Rectal smooth muscle tissue (tissue), 1 donor: ENCODE measurements at regions not wholly inside any gene's neighbourhood (a gene's known extent, or its start where the extent isn't known, plus 50 kb on each side); places are given as distances from the start of the nearest gene placed in this dataset.

Experiments
- H3K27ac ChIP-seq: one replicate; pipeline ENCODE4 v1.7.0; 2013; ENCODE audit warnings: low read depth, low read length, inconsistent platforms
- H3K27me3 ChIP-seq: one replicate; pipeline ENCODE4 v1.7.0; 2013; ENCODE audit warnings: low read length; ENCODE audit not compliant: control insufficient read depth, insufficient read depth
- H3K36me3 ChIP-seq: one replicate; pipeline ENCODE4 v1.7.0; 2013; ENCODE audit warnings: low read length; ENCODE audit not compliant: control insufficient read depth, insufficient read depth
- H3K4me1 ChIP-seq: one replicate; pipeline ENCODE4 v1.7.0; 2013; ENCODE audit warnings: low read length; ENCODE audit not compliant: control insufficient read depth, insufficient read depth
- H3K4me3 ChIP-seq: one replicate; pipeline ENCODE4 v1.7.0; 2013; ENCODE audit warnings: low read length
- H3K9ac ChIP-seq: one replicate; pipeline ENCODE4 v1.7.0; 2013; ENCODE audit warnings: low read length

GRCh38 chr6:159118924-159119323 is 50.3 kb upstream of the FNDC1 start:
- no peak overlapping the region for H3K4me3 ChIP-seq
- H3K9ac ChIP-seq: no peak overlapping the region
- H3K27ac ChIP-seq: no peak overlapping the region
- H3K36me3 ChIP-seq: no peaks in the 10 kb centered on the region
- H3K27me3 ChIP-seq: no peaks in the 10 kb centered on the region
- peaks cover 11% of the 10 kb centered on the region for H3K4me1 ChIP-seq

- peaks cover 11% of the 10 kb centered on the region for H3K4me1 ChIP-seq
- H3K9ac ChIP-seq: no peak overlapping the region
- no peaks in the 10 kb centered on the region for H3K27me3 ChIP-seq
- H3K4me3 ChIP-seq: no peak overlapping the region
- peak overlapping the region; percentile 52 for H3K27ac ChIP-seq
- no peaks in the 10 kb centered on the region for H3K36me3 ChIP-seq
Measured at GRCh38 chr6:159117563-159117962, 51.6 kb upstream of the FNDC1 start.

GRCh38 chr6:159117046-159117445 is 52.2 kb upstream of the FNDC1 start:
- Histone ChIP-seq H3K27ac (peak overlapping the region; percentile 52), H3K36me3 (no peaks in the 10 kb centered on the region), H3K4me1 (peaks cover 11% of the 10 kb centered on the region), H3K9ac (no peak overlapping the region), H3K4me3 (no peak overlapping the region), H3K27me3 (no peaks in the 10 kb centered on the region)

GRCh38 chr6:159116343-159116742 is 52.9 kb upstream of the FNDC1 start:
- Histone ChIP-seq H3K36me3 (no peaks in the 10 kb centered on the region), H3K4me3 (no peak overlapping the region), H3K27me3 (no peaks in the 10 kb centered on the region), H3K9ac (no peak overlapping the region), H3K27ac (no peak overlapping the region), H3K4me1 (peaks cover 11% of the 10 kb centered on the region)

- Histone ChIP-seq H3K4me3 (no peak overlapping the region), H3K27ac (no peak overlapping the region), H3K9ac (no peak overlapping the region), H3K27me3 (no peaks in the 10 kb centered on the region), H3K36me3 (no peaks in the 10 kb centered on the region), H3K4me1 (peaks cover 10% of the 10 kb centered on the region)
Measured at GRCh38 chr6:159114569-159114968, 54.6 kb upstream of the FNDC1 start.

GRCh38 chr6:159113223-159113622 is 56.0 kb upstream of the FNDC1 start:
- no peak overlapping the region for H3K9ac ChIP-seq
- H3K27ac ChIP-seq: no peak overlapping the region

GRCh38 chr6:159112714-159113113 is 56.5 kb upstream of the FNDC1 start:
- Histone ChIP-seq H3K27ac (no peak overlapping the region), H3K27me3 (no peaks in the 10 kb centered on the region), H3K9ac (no peak overlapping the region), H3K36me3 (no peaks in the 10 kb centered on the region), H3K4me3 (no peak overlapping the region), H3K4me1 (peaks cover 8% of the 10 kb centered on the region)

More at GRCh38 chr6:159113223-159113622, 56.0 kb upstream of the FNDC1 start:
- no peaks in the 10 kb centered on the region for H3K36me3 ChIP-seq
- no peaks in the 10 kb centered on the region for H3K27me3 ChIP-seq
- peaks cover 10% of the 10 kb centered on the region for H3K4me1 ChIP-seq
- no peak overlapping the region for H3K4me3 ChIP-seq

GRCh38 chr6:159110748-159111147 is 58.5 kb upstream of the FNDC1 start:
- no peaks in the 10 kb centered on the region for H3K36me3 ChIP-seq
- H3K27ac ChIP-seq: no peak overlapping the region
- H3K27me3 ChIP-seq: no peaks in the 10 kb centered on the region
- no peaks in the 10 kb centered on the region for H3K4me1 ChIP-seq
- no peak overlapping the region for H3K4me3 ChIP-seq
- H3K9ac ChIP-seq: no peak overlapping the region

GRCh38 chr6:159110013-159110412 is 59.2 kb upstream of the FNDC1 start:
- Histone ChIP-seq H3K9ac (no peak overlapping the region), H3K4me3 (no peak overlapping the region)

GRCh38 chr6:159109391-159109790 is 59.8 kb upstream of the FNDC1 start:
- Histone ChIP-seq H3K27me3 (no peaks in the 10 kb centered on the region), H3K36me3 (no peaks in the 10 kb centered on the region), H3K4me3 (no peak overlapping the region), H3K4me1 (no peaks in the 10 kb centered on the region), H3K27ac (no peak overlapping the region), H3K9ac (no peak overlapping the region)

More at GRCh38 chr6:159110013-159110412, 59.2 kb upstream of the FNDC1 start:
- no peaks in the 10 kb centered on the region for H3K4me1 ChIP-seq
- H3K36me3 ChIP-seq: no peaks in the 10 kb centered on the region
- no peak overlapping the region for H3K27ac ChIP-seq
- no peaks in the 10 kb centered on the region for H3K27me3 ChIP-seq

GRCh38 chr6:159108426-159108985 is 60.7 kb upstream of the FNDC1 start:
- Histone ChIP-seq H3K9ac (no peak overlapping the region), H3K4me3 (no peak overlapping the region), H3K27ac (no peak overlapping the region), H3K4me1 (no peaks in the 10 kb centered on the region), H3K36me3 (no peaks in the 10 kb centered on the region), H3K27me3 (no peaks in the 10 kb centered on the region)

GRCh38 chr6:159107451-159108260 is 61.5 kb upstream of the FNDC1 start:
- H3K27me3 ChIP-seq: no peaks in the 10 kb centered on the region
- no peaks in the 10 kb centered on the region for H3K4me1 ChIP-seq
- no peak overlapping the region for H3K4me3 ChIP-seq
- H3K9ac ChIP-seq: no peak overlapping the region
- H3K36me3 ChIP-seq: no peaks in the 10 kb centered on the region
- H3K27ac ChIP-seq: no peak overlapping the region
